NCI-H510A (cell line): ENCODE measurements at regions not wholly inside any gene's neighbourhood (a gene's known extent, or its start where the extent isn't known, plus 50 kb on each side); places are given as distances from the start of the nearest gene placed in this dataset.

ENCODE experiments used
- DNase-seq: peaks from one replicate; lab custom pipeline; 2025; lab: John Stamatoyannopoulos, UW

GRCh38 chr5:96340357-96340756 lies 92.7 kb downstream of the PCSK1 start:
- DNase-seq: no peak

GRCh38 chr5:96339862-96340261 lies 93.2 kb downstream of the PCSK1 start:
- no peak for DNase-seq

GRCh38 chr5:96338624-96339415 lies 94.2 kb downstream of the PCSK1 start:
- no peak for DNase-seq

- no peak for DNase-seq
Measured at GRCh38 chr5:96338091-96338490, 95.0 kb downstream of the PCSK1 start.

- DNase-seq: no peak
Measured at GRCh38 chr5:96337048-96337781, 95.8 kb downstream of the PCSK1 start.

GRCh38 chr5:96336351-96336985 lies 96.6 kb downstream of the PCSK1 start:
- no peak for DNase-seq

GRCh38 chr5:96335873-96336272 lies 97.2 kb downstream of the PCSK1 start:
- DNase-seq: no peak

GRCh38 chr5:96333391-96333790 lies 99.7 kb downstream of the PCSK1 start:
- no peak for DNase-seq

GRCh38 chr5:96332535-96333366 lies 100.3 kb downstream of the PCSK1 start:
- DNase-seq: no peak

GRCh38 chr5:96331681-96332361 lies 101.2 kb downstream of the PCSK1 start:
- no peak for DNase-seq

- no peak for DNase-seq
Measured at GRCh38 chr5:96331210-96331609, 101.8 kb downstream of the PCSK1 start.

- no peak for DNase-seq
Measured at GRCh38 chr5:96330530-96331140, 102.4 kb downstream of the PCSK1 start.

- DNase-seq: no peak
Measured at GRCh38 chr5:96329886-96330529, 103.0 kb downstream of the PCSK1 start.

GRCh38 chr5:96329289-96329688 lies 103.8 kb downstream of the PCSK1 start:
- no peak for DNase-seq

- no peak for DNase-seq
Measured at GRCh38 chr5:96327722-96328121, 105.3 kb downstream of the PCSK1 start.

GRCh38 chr5:96326902-96327301 lies 106.1 kb downstream of the PCSK1 start:
- DNase-seq: no peak

GRCh38 chr5:96324708-96325107 lies 108.3 kb downstream of the PCSK1 start:
- peak; percentile 14 for DNase-seq

GRCh38 chr5:96322865-96323264 lies 110.2 kb downstream of the PCSK1 start:
- no peak for DNase-seq

GRCh38 chr5:96322217-96322616 lies 110.8 kb downstream of the PCSK1 start:
- no peak for DNase-seq

GRCh38 chr5:96321345-96321744 lies 111.7 kb downstream of the PCSK1 start:
- no peak for DNase-seq

GRCh38 chr5:96320797-96321196 lies 112.3 kb downstream of the PCSK1 start:
- DNase-seq: no peak
